MM.1S (cell line): ENCODE measurements at regions not wholly inside any gene's neighbourhood (a gene's known extent, or its start where the extent isn't known, plus 50 kb on each side); places are given as distances from the start of the nearest gene placed in this dataset.

Experiments
- EZH2 ChIP-seq: fragments of 300-600 bp; sonication (generic); optimal IDR thresholded peaks from 2 replicates; pipeline ENCODE3; 2017; ENCODE audit warnings: low read depth, mild to moderate bottlenecking, antibody characterized with exemption, low read length, mixed read lengths
- EZH2phosphoT487 ChIP-seq: fragments of 300-600 bp; sonication (generic); IDR thresholded peaks from 2 replicates; pipeline ENCODE4 v1.6.1; 2018; ENCODE audit warnings: antibody characterized with exemption, low read length
- TF ChIP-seq, protein P1 (sequence below): fragments of 300-600 bp; sonication (generic); IDR thresholded peaks from 2 replicates; pipeline ENCODE4 v1.5.1; 2016; ENCODE audit warnings: antibody characterized with exemption, low read length, mixed read lengths

DNA sequence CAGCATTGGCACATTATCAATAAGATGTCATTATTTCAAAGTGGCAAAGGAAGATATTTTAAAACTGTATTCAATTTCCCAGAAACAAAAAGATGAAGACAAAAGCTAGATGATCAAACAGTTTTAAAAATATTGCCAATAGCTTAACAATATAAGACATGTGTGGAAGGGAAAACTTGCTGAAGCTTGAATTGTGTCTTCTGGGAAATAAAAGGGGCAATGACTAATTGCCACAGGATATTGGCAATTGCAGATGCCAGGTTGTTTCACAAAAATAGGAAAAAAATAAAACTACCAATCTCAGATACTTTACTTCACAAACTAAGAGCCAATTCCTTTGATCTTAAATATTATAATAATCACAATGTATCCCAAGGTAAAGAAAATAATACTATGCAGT, 679.8 kb upstream of the ADAMTS5 start:
- TF ChIP-seq, protein P1, sequence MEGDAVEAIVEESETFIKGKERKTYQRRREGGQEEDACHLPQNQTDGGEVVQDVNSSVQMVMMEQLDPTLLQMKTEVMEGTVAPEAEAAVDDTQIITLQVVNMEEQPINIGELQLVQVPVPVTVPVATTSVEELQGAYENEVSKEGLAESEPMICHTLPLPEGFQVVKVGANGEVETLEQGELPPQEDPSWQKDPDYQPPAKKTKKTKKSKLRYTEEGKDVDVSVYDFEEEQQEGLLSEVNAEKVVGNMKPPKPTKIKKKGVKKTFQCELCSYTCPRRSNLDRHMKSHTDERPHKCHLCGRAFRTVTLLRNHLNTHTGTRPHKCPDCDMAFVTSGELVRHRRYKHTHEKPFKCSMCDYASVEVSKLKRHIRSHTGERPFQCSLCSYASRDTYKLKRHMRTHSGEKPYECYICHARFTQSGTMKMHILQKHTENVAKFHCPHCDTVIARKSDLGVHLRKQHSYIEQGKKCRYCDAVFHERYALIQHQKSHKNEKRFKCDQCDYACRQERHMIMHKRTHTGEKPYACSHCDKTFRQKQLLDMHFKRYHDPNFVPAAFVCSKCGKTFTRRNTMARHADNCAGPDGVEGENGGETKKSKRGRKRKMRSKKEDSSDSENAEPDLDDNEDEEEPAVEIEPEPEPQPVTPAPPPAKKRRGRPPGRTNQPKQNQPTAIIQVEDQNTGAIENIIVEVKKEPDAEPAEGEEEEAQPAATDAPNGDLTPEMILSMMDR: no peak
- TF ChIP-seq EZH2phosphoT487 (no peak), EZH2 (no peak)
